ENCODE measurements at regions not wholly inside any gene's neighbourhood (a gene's known extent, or its start where the extent isn't known, plus 50 kb on each side); places are given as distances from the start of the nearest gene placed in this dataset.
"Not testable (repeated sequence)": the region's sequence is repeated elsewhere in the genome, so short reads cannot be mapped to it uniquely, and the experiment has no call there.

DNA sequence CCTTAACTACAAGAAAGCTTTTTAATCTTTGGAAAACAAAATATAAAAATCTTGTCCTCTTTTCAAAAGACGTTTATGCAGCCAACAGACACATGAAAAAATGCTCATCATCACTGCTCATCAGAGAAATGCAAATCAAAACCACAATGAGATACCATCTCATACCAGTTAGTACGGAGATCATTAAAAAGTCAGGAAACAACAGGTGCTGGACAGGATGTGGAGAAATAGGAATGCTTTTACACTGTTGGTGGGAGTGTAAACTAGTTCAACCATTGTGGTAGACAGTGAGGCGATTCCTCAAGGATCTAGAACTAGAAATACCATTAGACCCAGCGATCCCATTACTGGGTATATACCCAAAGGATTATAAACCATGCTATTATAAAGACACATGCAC, 1255.0 kb downstream of the ROBO1 start:
- DNase-seq = not testable (repeated sequence)

DNA sequence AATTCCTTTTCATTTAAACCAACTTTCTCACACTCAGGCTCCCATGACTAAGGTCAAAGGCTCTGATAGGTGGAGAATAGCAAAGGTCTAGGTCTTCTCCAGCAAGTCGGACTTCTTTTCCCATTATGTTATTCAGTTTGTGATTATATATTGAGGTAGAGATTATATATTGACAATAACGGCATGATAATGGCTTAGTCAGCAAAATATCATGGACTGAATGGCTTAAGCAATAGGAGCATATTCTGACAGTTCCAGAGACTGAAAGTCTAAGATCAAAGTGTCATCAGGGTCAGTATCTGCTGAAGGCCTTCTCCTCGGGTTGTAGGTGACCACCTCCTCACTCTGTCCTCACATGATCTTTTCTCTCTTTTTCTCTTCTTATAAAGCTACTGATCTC, 1251.4 kb downstream of the ROBO1 start:
- DNase-seq = no peak

DNA sequence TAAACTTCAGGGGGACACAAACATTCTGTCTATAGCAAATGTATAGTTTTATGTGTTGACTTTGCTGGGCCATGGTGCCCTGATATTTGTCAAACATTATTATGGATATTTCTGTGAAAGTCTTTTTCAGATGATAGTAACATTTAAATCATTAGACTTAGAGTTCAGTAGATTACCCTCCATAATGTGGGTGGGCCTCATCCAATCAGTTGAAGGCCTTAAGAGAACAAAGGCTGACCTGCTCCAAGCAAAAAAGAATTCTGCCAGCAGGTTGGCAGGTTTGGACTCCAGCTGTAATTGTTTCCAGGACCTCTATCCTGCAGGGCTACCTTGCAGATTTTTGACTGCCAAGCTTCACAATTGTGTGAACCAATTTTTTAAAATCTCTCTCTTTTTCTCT, 1250.9 kb downstream of the ROBO1 start:
- no peak for DNase-seq

DNA sequence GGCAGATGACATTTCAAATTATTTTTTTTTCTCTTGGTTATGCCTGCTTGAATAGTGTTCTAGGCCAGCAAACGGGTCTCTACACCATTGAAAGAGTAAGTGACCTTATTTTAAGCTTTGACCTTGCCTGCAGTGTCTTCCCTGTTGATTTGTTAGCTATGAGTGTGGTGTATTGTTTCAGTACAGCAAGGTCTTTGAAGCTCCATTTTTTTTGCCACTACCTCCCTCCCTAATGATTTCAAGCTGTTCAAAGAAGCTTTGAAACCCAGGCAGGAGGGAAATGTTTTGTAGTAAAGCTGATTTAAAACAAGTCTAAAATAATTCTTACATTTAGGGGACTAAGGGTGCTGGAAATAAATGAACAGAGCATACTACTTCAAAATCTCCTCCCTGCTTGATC, 1249.8 kb downstream of the ROBO1 start:
- DNase-seq = no peak

DNA sequence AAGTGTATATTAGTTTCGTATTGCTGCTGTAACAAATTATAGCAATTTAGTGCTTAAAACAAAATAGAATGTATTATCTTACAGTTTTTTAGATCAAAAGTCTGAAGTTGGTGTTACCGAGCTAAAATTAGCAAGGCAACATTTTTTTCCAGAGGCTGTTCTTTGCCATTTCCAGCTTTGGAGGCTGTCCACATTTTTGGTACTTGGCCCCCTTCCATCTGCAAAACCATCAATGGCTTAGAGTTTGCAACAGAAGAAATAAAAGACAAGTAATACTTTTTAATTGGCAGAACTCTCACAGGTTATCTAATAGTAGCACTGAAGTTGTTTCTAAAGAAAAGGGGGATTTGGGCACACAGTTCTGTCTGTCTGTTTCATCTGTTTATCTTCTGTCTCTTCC, 1248.5 kb downstream of the ROBO1 start:
- DNase-seq = no peak

DNA sequence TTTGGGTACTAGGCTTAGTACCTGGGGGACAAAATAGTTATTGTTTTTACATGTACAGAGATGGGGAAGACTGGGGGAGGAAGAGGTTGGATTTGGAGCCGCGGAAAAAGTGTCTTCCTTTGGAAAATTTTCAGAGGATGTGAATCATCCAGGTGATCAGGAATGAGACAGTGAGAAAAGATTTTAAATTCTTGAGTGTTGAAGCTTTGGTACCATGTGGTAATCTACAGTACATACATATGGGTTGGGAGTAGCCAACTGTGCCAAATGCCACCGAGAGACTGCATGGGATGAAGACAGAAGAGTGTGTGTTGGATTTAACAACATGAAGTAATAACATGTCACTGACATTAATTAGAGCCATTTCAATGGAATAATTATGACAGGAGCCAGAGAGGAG, 1238.2 kb downstream of the ROBO1 start:
- no peak for DNase-seq

DNA sequence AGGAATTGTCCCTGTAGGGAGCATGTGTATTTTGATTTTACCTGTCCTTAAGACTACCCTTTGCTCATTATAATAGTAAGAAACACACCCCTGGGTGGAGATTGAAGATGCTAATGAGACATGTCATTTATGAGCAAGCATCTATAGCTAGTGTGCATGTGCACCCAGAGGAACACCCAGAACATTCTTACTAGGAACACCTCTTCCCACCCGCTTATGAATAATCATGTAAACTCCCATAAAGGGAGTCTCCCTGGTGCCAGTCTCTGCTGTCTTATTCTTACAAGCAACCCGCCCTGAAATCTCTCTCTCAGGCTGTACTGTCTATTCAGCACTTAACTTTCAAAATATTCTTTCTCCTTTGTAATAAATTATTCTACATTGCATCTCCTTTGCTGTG, 1227.3 kb downstream of the ROBO1 start:
- no peak for DNase-seq

DNA sequence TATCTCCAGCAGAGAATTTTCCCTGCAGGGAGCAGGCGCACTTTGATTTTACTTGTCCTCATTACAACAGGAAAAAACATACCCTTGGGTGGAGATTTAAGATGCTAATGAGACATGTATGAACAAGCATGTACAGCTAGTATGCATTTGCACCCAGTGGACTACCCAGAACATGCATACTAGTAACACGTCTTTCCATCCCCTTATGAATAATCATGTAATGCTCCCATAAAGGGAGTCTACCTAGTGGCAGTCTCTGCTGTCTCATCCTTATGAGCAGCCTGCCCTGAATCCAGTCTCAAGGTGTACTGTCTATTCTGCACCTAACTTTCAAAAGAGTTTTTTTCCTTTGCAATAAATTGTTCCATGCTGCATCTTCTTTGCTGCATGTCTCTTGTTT, 1222.0 kb downstream of the ROBO1 start:
- DNase-seq = no peak

All from muscle of arm (tissue), 1 donor.